ENCODE measurements at regions not wholly inside any gene's neighbourhood (a gene's known extent, or its start where the extent isn't known, plus 50 kb on each side); places are given as distances from the start of the nearest gene placed in this dataset.

DNA sequence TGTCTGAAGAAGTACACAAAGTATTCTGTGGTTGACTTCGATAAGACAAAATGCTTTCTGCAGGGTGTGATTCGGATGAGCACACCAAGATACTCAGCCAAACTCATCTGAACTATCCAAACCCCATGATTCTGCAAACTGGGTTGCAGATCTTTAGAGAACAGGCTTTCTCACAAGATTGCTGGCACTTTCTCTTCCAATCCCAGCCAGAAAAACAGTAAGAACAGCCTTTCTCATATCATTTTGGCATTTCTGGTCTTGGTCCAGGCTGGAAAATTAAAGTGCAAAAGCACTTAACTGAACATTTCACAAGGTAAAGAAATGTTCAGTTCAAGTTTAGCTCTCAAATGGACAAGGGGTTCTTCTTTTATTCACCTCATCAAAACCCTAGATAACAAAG lies 269.1 kb downstream of the NR2F1-AS1 start:
- H3K9me3 Mint-ChIP-seq: peaks cover 0 to 6% (median 2%) of the 10 kb centered on the region in 7 donors

DNA sequence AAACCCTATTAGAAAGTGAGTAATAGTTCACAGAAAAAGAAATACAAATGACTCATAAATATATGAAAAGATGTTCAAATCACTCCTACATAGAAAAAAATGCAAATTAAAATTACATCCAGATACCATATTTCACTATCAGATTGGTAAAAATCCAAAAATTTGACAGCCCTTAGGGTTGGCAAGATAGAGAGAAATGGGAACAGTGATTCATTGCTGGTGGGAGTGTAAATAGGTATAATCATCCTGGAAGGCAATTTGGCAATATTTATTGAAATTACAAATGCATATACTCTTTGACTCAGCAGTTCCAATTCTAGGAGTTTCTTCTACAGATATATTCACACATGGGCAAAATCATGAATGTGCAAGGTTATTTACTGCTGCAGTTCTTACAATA lies 273.5 kb downstream of the NR2F1-AS1 start:
- H3K27ac ChIP-seq (ENCODE audit: insufficient read depth, low read length, poor library complexity, severe bottlenecking): no peak overlapping the region
- Mint-ChIP-seq H3K27me3 (no peaks in the 10 kb centered on the region), H3K9me3 (peaks cover 0 to 3% (median 0%) of the 10 kb centered on the region in 7 donors), H3K4me3 (no peak overlapping the region), H3K4me1 (no peaks in the 10 kb centered on the region), H3K27ac (no peak overlapping the region), H3K36me3 (no peaks in the 10 kb centered on the region)
- H3K27me3 ChIP-seq (ENCODE audit: control insufficient read depth, insufficient read depth, low read length): no peaks in the 10 kb centered on the region
- H3K9me3 ChIP-seq (ENCODE audit: control insufficient read depth in 2 of 2, low read length in 2 of 2): no peaks in the 10 kb centered on the region
- no peaks in the 10 kb centered on the region for H3K36me3 ChIP-seq (ENCODE audit: control insufficient read depth, insufficient read depth, low read length)
- DNase-seq (no peak), ATAC-seq (ENCODE audit: low read depth in 2 of 2) (no peak)
- H3K4me3 ChIP-seq (ENCODE audit: low read depth, low read length): no peak overlapping the region
- H3K4me1 ChIP-seq (ENCODE audit: control insufficient read depth, insufficient read depth, low read length, poor library complexity, severe bottlenecking): no peaks in the 10 kb centered on the region

More for the DNA sequence above, 269.1 kb downstream of the NR2F1-AS1 start:
- H3K27ac Mint-ChIP-seq: no peak overlapping the region
- Histone ChIP-seq H3K4me3 (ENCODE audit: low read depth, low read length) (no peak overlapping the region), H3K4me1 (ENCODE audit: control insufficient read depth, insufficient read depth, low read length, poor library complexity, severe bottlenecking) (no peaks in the 10 kb centered on the region), H3K27ac (ENCODE audit: insufficient read depth, low read length, poor library complexity, severe bottlenecking) (no peak overlapping the region), H3K36me3 (ENCODE audit: control insufficient read depth, insufficient read depth, low read length) (no peaks in the 10 kb centered on the region), H3K9me3 (ENCODE audit: control insufficient read depth in 2 of 2, low read length in 2 of 2) (no peaks in the 10 kb centered on the region), H3K27me3 (ENCODE audit: control insufficient read depth, insufficient read depth, low read length) (no peaks in the 10 kb centered on the region)
- H3K36me3 Mint-ChIP-seq: no peaks in the 10 kb centered on the region
- no peaks in the 10 kb centered on the region for H3K27me3 Mint-ChIP-seq
- DNase-seq: no peak
- no peaks in the 10 kb centered on the region for H3K4me1 Mint-ChIP-seq
- H3K4me3 Mint-ChIP-seq: no peak overlapping the region
- no peak for ATAC-seq (ENCODE audit: low read depth in 2 of 2)

DNA sequence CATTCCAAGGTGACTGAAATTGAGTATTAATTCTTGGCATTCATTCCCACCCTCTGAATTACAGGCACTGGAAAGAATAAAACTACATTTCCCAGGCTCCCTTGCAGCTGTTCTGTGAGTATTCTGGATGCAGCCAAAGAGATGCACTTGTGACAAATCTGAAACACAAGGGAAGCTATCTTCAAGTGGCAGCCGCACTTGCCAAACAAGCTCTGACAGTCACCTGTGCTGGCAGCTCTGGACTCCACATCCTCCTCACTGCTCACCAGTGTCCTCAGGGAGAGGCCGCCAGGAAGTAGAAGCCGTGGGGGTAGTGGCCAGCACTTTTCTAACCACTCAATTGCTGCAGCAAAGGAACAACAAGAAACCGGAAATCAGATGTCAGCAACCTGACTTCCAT lies 275.0 kb downstream of the NR2F1-AS1 start:
- Histone ChIP-seq H3K4me3 (ENCODE audit: low read depth, low read length) (no peak overlapping the region), H3K9me3 (ENCODE audit: control insufficient read depth in 2 of 2, low read length in 2 of 2) (no peaks in the 10 kb centered on the region), H3K27me3 (ENCODE audit: control insufficient read depth, insufficient read depth, low read length) (no peaks in the 10 kb centered on the region), H3K4me1 (ENCODE audit: control insufficient read depth, insufficient read depth, low read length, poor library complexity, severe bottlenecking) (no peaks in the 10 kb centered on the region), H3K36me3 (ENCODE audit: control insufficient read depth, insufficient read depth, low read length) (no peaks in the 10 kb centered on the region), H3K27ac (ENCODE audit: insufficient read depth, low read length, poor library complexity, severe bottlenecking) (no peak overlapping the region)
- DNase-seq: no peak
- H3K4me1 Mint-ChIP-seq: no peaks in the 10 kb centered on the region
- no peaks in the 10 kb centered on the region for H3K36me3 Mint-ChIP-seq
- peaks cover 0 to 2% (median 0%) of the 10 kb centered on the region in 7 donors for H3K9me3 Mint-ChIP-seq
- H3K27ac Mint-ChIP-seq: no peak overlapping the region
- no peak overlapping the region for H3K4me3 Mint-ChIP-seq
- no peak for ATAC-seq (ENCODE audit: low read depth in 2 of 2)
- no peaks in the 10 kb centered on the region for H3K27me3 Mint-ChIP-seq

GRCh38 chr5:93304456-93305250 lies 276.4 kb downstream of the NR2F1-AS1 start:
- Histone ChIP-seq H3K4me3 (ENCODE audit: low read depth, low read length) (no peak overlapping the region), H3K27ac (ENCODE audit: insufficient read depth, low read length, poor library complexity, severe bottlenecking) (no peak overlapping the region), H3K9me3 (ENCODE audit: control insufficient read depth in 2 of 2, low read length in 2 of 2) (no peaks in the 10 kb centered on the region), H3K36me3 (ENCODE audit: control insufficient read depth, insufficient read depth, low read length) (no peaks in the 10 kb centered on the region), H3K27me3 (ENCODE audit: control insufficient read depth, insufficient read depth, low read length) (no peaks in the 10 kb centered on the region), H3K4me1 (ENCODE audit: control insufficient read depth, insufficient read depth, low read length, poor library complexity, severe bottlenecking) (no peaks in the 10 kb centered on the region)
- Mint-ChIP-seq H3K4me1 (no peaks in the 10 kb centered on the region), H3K36me3 (no peaks in the 10 kb centered on the region), H3K9me3 (peaks cover 0 to 3% (median 0%) of the 10 kb centered on the region in 7 donors), H3K27ac (no peak overlapping the region), H3K4me3 (no peak overlapping the region), H3K27me3 (no peaks in the 10 kb centered on the region)
- DNase-seq: no peak
- ATAC-seq (ENCODE audit: low read depth in 2 of 2): no peak

- H3K27ac ChIP-seq (ENCODE audit: insufficient read depth, low read length, poor library complexity, severe bottlenecking): no peak overlapping the region
These were observed 277.7 kb downstream of the NR2F1-AS1 start for GRCh38 chr5:93303291-93303691.

GRCh38 chr5:93302711-93303110 lies 278.3 kb downstream of the NR2F1-AS1 start:
- ATAC-seq (ENCODE audit: low read depth in 2 of 2) (no peak), DNase-seq (no peak)
- Mint-ChIP-seq H3K27ac (no peak overlapping the region), H3K4me3 (no peak overlapping the region), H3K9me3 (peaks cover 0 to 2% (median 0%) of the 10 kb centered on the region in 7 donors), H3K27me3 (no peaks in the 10 kb centered on the region), H3K36me3 (no peaks in the 10 kb centered on the region), H3K4me1 (no peaks in the 10 kb centered on the region)
- H3K36me3 ChIP-seq (ENCODE audit: control insufficient read depth, insufficient read depth, low read length): no peaks in the 10 kb centered on the region
- H3K27me3 ChIP-seq (ENCODE audit: control insufficient read depth, insufficient read depth, low read length): no peaks in the 10 kb centered on the region
- H3K4me3 ChIP-seq (ENCODE audit: low read depth, low read length): no peak overlapping the region
- no peak overlapping the region for H3K27ac ChIP-seq (ENCODE audit: insufficient read depth, low read length, poor library complexity, severe bottlenecking)
- H3K9me3 ChIP-seq (ENCODE audit: control insufficient read depth in 2 of 2, low read length in 2 of 2): no peaks in the 10 kb centered on the region
- no peaks in the 10 kb centered on the region for H3K4me1 ChIP-seq (ENCODE audit: control insufficient read depth, insufficient read depth, low read length, poor library complexity, severe bottlenecking)

More at GRCh38 chr5:93303291-93303691, 277.7 kb downstream of the NR2F1-AS1 start:
- DNase-seq: no peak
- Mint-ChIP-seq H3K27ac (no peak overlapping the region), H3K9me3 (peaks cover 0 to 2% (median 0%) of the 10 kb centered on the region in 7 donors), H3K27me3 (no peaks in the 10 kb centered on the region), H3K36me3 (no peaks in the 10 kb centered on the region), H3K4me1 (no peaks in the 10 kb centered on the region), H3K4me3 (no peak overlapping the region)
- H3K27me3 ChIP-seq (ENCODE audit: control insufficient read depth, insufficient read depth, low read length): no peaks in the 10 kb centered on the region
- no peak overlapping the region for H3K4me3 ChIP-seq (ENCODE audit: low read depth, low read length)
- no peak for ATAC-seq (ENCODE audit: low read depth in 2 of 2)
- H3K4me1 ChIP-seq (ENCODE audit: control insufficient read depth, insufficient read depth, low read length, poor library complexity, severe bottlenecking): no peaks in the 10 kb centered on the region
- no peaks in the 10 kb centered on the region for H3K36me3 ChIP-seq (ENCODE audit: control insufficient read depth, insufficient read depth, low read length)
- H3K9me3 ChIP-seq (ENCODE audit: control insufficient read depth in 2 of 2, low read length in 2 of 2): no peaks in the 10 kb centered on the region

DNA sequence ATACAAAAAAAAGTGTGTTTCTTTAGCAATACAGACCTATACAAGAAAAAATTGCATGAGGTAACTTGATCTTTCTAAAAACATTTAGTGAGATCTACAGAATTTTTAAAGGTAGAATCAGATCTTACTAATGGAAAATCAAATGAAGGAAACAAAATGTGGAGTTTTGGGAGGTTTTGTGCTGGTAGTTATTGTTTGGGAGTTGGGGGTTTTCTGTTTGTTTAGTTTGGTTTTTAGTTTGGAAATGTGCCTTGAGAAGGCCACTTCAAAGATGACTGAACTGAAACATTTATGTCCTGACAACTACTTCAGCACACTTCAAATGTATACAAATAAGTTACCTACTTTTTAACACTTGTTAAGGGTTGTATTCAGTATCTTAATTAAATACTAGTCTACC lies 280.1 kb downstream of the NR2F1-AS1 start:
- peaks cover 0 to 2% (median 0%) of the 10 kb centered on the region in 7 donors for H3K9me3 Mint-ChIP-seq

GRCh38 chr5:93300309-93300923 lies 280.6 kb downstream of the NR2F1-AS1 start:
- Histone ChIP-seq H3K9me3 (ENCODE audit: control insufficient read depth in 2 of 2, low read length in 2 of 2) (no peaks in the 10 kb centered on the region), H3K4me3 (ENCODE audit: low read depth, low read length) (no peak overlapping the region), H3K36me3 (ENCODE audit: control insufficient read depth, insufficient read depth, low read length) (no peaks in the 10 kb centered on the region), H3K4me1 (ENCODE audit: control insufficient read depth, insufficient read depth, low read length, poor library complexity, severe bottlenecking) (no peaks in the 10 kb centered on the region), H3K27me3 (ENCODE audit: control insufficient read depth, insufficient read depth, low read length) (no peaks in the 10 kb centered on the region), H3K27ac (ENCODE audit: insufficient read depth, low read length, poor library complexity, severe bottlenecking) (no peak overlapping the region)
- Mint-ChIP-seq H3K27me3 (peaks cover 4% of the 10 kb centered on the region), H3K27ac (no peak overlapping the region), H3K4me3 (no peak overlapping the region), H3K9me3 (peaks cover 0 to 2% (median 0%) of the 10 kb centered on the region in 7 donors), H3K36me3 (no peaks in the 10 kb centered on the region), H3K4me1 (no peaks in the 10 kb centered on the region)
- ATAC-seq (ENCODE audit: low read depth in 2 of 2): no peak
- DNase-seq: no peak

More for the DNA sequence above, 280.1 kb downstream of the NR2F1-AS1 start:
- H3K4me1 ChIP-seq (ENCODE audit: control insufficient read depth, insufficient read depth, low read length, poor library complexity, severe bottlenecking): no peaks in the 10 kb centered on the region
- H3K4me3 ChIP-seq (ENCODE audit: low read depth, low read length): no peak overlapping the region
- H3K36me3 ChIP-seq (ENCODE audit: control insufficient read depth, insufficient read depth, low read length): no peaks in the 10 kb centered on the region
- no peaks in the 10 kb centered on the region for H3K4me1 Mint-ChIP-seq
- ATAC-seq (ENCODE audit: low read depth in 2 of 2) (no peak), DNase-seq (no peak)
- H3K36me3 Mint-ChIP-seq: no peaks in the 10 kb centered on the region
- H3K27me3 ChIP-seq (ENCODE audit: control insufficient read depth, insufficient read depth, low read length): no peaks in the 10 kb centered on the region
- no peak overlapping the region for H3K4me3 Mint-ChIP-seq
- H3K9me3 ChIP-seq (ENCODE audit: control insufficient read depth in 2 of 2, low read length in 2 of 2): no peaks in the 10 kb centered on the region
- H3K27ac Mint-ChIP-seq: no peak overlapping the region
- H3K27ac ChIP-seq (ENCODE audit: insufficient read depth, low read length, poor library complexity, severe bottlenecking): no peak overlapping the region
- peaks cover 4% of the 10 kb centered on the region for H3K27me3 Mint-ChIP-seq

All from CD4-positive, CD25-positive, alpha-beta regulatory T cell (primary cell).